ENCODE measurements at regions not wholly inside any gene's neighbourhood (a gene's known extent, or its start where the extent isn't known, plus 50 kb on each side); places are given as distances from the start of the nearest gene placed in this dataset.

DNA sequence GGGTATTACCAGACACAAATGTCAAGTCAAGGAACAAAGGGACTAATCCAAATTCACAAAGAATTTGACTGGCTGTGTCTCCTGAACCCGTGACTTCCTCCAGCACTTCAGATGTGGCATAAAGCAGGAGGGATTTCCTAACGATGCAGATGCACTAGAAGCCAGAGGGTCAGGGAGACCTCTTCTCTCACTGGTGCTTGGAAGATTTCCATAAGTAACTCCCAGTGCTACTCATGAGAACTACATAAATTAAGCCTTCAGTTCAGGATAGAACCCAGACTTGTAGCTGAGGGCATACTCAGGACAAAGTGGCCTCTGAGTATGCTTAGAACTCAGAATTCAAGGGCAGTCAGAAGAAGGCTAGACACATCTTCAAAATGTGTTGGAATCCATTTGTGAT lies 83.6 kb upstream of the NRIP1 start:
- H3K36me3 ChIP-seq: no peaks in the 10 kb centered on the region
- TF ChIP-seq, protein P1, sequence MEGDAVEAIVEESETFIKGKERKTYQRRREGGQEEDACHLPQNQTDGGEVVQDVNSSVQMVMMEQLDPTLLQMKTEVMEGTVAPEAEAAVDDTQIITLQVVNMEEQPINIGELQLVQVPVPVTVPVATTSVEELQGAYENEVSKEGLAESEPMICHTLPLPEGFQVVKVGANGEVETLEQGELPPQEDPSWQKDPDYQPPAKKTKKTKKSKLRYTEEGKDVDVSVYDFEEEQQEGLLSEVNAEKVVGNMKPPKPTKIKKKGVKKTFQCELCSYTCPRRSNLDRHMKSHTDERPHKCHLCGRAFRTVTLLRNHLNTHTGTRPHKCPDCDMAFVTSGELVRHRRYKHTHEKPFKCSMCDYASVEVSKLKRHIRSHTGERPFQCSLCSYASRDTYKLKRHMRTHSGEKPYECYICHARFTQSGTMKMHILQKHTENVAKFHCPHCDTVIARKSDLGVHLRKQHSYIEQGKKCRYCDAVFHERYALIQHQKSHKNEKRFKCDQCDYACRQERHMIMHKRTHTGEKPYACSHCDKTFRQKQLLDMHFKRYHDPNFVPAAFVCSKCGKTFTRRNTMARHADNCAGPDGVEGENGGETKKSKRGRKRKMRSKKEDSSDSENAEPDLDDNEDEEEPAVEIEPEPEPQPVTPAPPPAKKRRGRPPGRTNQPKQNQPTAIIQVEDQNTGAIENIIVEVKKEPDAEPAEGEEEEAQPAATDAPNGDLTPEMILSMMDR (IDR thresholded peaks at IDR 0.05): no peak
- TF ChIP-seq EZH2phosphoT487 (IDR thresholded peaks at IDR 0.05): no peak
- no peak for TF ChIP-seq EZH2 (IDR thresholded peaks at IDR 0.05)
- Mint-ChIP-seq H3K27ac (no peak overlapping the region), H3K27me3 (ENCODE audit: insufficient read depth, low read depth) (no peaks in the 10 kb centered on the region), H3K36me3 (no peaks in the 10 kb centered on the region), H3K9me3 (no peaks in the 10 kb centered on the region), H3K4me1 (peaks cover 4% of the 10 kb centered on the region), H3K4me3 (no peak overlapping the region)
- no peak overlapping the region for H2AFZ ChIP-seq (replicated peaks)
- no peaks in the 10 kb centered on the region for H3K9me3 ChIP-seq (ENCODE audit: low read depth)
- no peaks in the 10 kb centered on the region for H3K79me2 ChIP-seq (ENCODE audit: low read depth)
- no peak overlapping the region for H3K9ac ChIP-seq
- no peak for DNase-seq (ENCODE audit: low spot score)
- H3K4me3 ChIP-seq: no peak overlapping the region
- no peaks in the 10 kb centered on the region for H4K20me1 ChIP-seq (ENCODE audit: low read depth)
- H3F3A ChIP-seq (ENCODE audit: low read depth): no peaks in the 10 kb centered on the region
- H3K27ac ChIP-seq: no peak overlapping the region
- H3K4me2 ChIP-seq: no peak overlapping the region
- H3K27me3 ChIP-seq: no peaks in the 10 kb centered on the region
- no peaks in the 10 kb centered on the region for H3K4me1 ChIP-seq

DNA sequence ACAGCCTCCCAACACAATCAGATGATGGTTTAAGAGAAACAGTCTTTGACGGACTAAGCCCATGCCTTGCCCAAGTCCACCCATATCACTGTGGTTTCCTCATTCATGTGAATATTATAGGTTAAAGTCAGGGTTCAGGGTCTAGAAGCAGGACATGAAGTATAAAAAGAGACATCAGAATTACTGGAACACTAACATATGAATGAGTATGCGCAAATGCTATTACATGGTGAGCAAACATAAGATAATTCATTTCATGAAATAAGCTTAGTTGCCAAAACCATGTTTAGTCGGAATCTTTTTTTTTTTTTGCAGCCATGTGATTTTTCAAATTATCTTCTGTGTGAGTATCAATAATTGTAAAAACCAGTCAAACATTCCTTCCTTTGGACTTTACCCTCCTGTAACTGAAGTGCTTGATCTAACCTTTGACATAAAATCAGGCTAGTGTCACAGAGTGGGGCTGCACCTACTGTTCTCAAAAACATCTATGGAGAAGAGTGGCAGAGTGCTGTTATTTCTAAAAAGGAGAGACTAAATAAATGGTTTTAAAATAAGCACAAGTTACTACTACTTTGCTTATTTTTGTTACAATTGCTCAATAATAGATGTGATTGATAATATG lies 84.9 kb upstream of the NRIP1 start:
- no peak overlapping the region for H3K4me2 ChIP-seq
- H2AFZ ChIP-seq (replicated peaks): no peak overlapping the region
- H4K20me1 ChIP-seq (ENCODE audit: low read depth): no peaks in the 10 kb centered on the region
- DNase-seq (ENCODE audit: low spot score): no peak
- H3K79me2 ChIP-seq (ENCODE audit: low read depth): no peaks in the 10 kb centered on the region
- H3K9ac ChIP-seq: no peak overlapping the region
- Mint-ChIP-seq H3K36me3 (peaks cover 2% of the 10 kb centered on the region), H3K4me3 (no peak overlapping the region), H3K27ac (no peak overlapping the region), H3K9me3 (peaks cover 3% of the 10 kb centered on the region), H3K27me3 (ENCODE audit: insufficient read depth, low read depth) (no peaks in the 10 kb centered on the region), H3K4me1 (no peaks in the 10 kb centered on the region)
- H3K4me3 ChIP-seq: no peak overlapping the region
- H3K4me1 ChIP-seq: no peaks in the 10 kb centered on the region
- H3K27ac ChIP-seq: no peak overlapping the region
- H3K9me3 ChIP-seq (ENCODE audit: low read depth): no peaks in the 10 kb centered on the region
- no peaks in the 10 kb centered on the region for H3K36me3 ChIP-seq
- H3F3A ChIP-seq (ENCODE audit: low read depth): no peaks in the 10 kb centered on the region
- no peaks in the 10 kb centered on the region for H3K27me3 ChIP-seq
- no peak for TF ChIP-seq EZH2phosphoT487 (IDR thresholded peaks at IDR 0.05)
- TF ChIP-seq EZH2 (IDR thresholded peaks at IDR 0.05): no peak
- TF ChIP-seq, protein P1 (IDR thresholded peaks at IDR 0.05): no peak

DNA sequence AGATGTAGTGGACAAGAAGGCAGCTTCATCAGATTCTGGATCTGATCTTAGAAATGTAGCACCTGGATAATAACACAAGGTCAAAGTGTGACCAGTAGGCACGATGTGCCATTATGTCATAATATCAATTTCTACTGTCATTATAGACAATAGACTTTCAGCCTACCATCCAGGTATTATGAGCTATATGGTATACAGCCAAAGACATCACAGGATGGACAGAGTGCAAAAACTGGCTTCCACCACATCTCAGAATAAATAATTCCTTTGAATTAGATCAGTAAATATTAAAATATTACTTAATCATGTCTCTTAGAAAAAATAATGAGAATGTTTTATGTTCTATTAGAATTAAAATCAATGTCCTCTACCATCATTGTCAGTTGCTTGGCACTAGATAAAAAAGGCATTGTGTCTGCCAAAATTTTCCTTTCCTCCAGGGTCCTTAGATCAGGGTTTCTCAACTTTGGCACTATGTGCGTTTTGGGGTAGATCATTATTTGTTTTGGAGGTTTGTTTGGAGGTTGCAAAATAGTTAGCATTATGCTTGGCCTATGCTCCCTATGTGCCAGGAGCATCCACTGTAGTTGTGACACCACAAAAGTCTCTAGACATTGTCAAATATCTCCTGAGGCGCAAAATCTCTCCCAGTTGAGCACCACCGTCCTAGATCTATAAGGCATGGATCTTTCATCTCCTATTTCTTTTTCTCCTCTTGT lies 86.7 kb upstream of the NRIP1 start:
- H3K9me3 Mint-ChIP-seq: peaks cover 11% of the 10 kb centered on the region
- Histone ChIP-seq H2AFZ (replicated peaks) (no peak overlapping the region), H3K79me2 (ENCODE audit: low read depth) (no peaks in the 10 kb centered on the region), H3K27ac (no peak overlapping the region), H3K4me1 (no peaks in the 10 kb centered on the region), H3K4me2 (no peak overlapping the region), H3K27me3 (no peaks in the 10 kb centered on the region), H3K36me3 (no peaks in the 10 kb centered on the region), H4K20me1 (ENCODE audit: low read depth) (no peaks in the 10 kb centered on the region), H3F3A (ENCODE audit: low read depth) (no peaks in the 10 kb centered on the region), H3K9me3 (ENCODE audit: low read depth) (no peaks in the 10 kb centered on the region), H3K9ac (no peak overlapping the region), H3K4me3 (no peak overlapping the region)
- no peaks in the 10 kb centered on the region for H3K27me3 Mint-ChIP-seq (ENCODE audit: insufficient read depth, low read depth)
- H3K4me1 Mint-ChIP-seq: no peaks in the 10 kb centered on the region
- H3K27ac Mint-ChIP-seq: no peak overlapping the region
- no peak for DNase-seq (ENCODE audit: low spot score)
- TF ChIP-seq EZH2phosphoT487 (IDR thresholded peaks at IDR 0.05): no peak
- H3K36me3 Mint-ChIP-seq: peaks cover 3% of the 10 kb centered on the region
- no peak overlapping the region for H3K4me3 Mint-ChIP-seq

DNA sequence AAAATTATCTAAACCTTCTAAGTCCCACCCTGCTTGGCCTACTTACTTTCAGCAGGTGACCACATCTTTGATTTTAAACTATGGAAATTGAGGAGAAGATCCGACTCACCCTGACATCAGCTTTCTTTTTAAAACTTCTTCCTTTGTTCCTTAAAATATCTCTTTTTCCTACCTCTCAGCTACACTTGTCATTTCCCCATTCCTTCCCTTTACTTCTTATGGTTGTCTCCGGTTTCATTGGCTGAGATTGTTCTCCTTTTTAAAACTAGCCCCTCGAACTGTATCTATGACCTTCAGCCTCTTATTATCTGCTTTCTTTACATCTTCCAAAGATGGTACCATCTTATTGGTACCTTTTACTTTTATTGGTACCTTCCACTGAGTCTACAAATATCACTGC lies 87.8 kb upstream of the NRIP1 start:
- Histone ChIP-seq H3K4me1 (no peaks in the 10 kb centered on the region), H4K20me1 (ENCODE audit: low read depth) (no peaks in the 10 kb centered on the region)
- no peak overlapping the region for H3K4me3 Mint-ChIP-seq

More for the DNA sequence above, 87.8 kb upstream of the NRIP1 start:
- no peaks in the 10 kb centered on the region for H3F3A ChIP-seq (ENCODE audit: low read depth)
- no peak overlapping the region for H3K4me3 ChIP-seq
- no peak overlapping the region for H2AFZ ChIP-seq (replicated peaks)
- DNase-seq (ENCODE audit: low spot score): no peak
- no peaks in the 10 kb centered on the region for H3K79me2 ChIP-seq (ENCODE audit: low read depth)
- Mint-ChIP-seq H3K27me3 (ENCODE audit: insufficient read depth, low read depth) (no peaks in the 10 kb centered on the region), H3K9me3 (peaks cover 20% of the 10 kb centered on the region), H3K4me1 (no peaks in the 10 kb centered on the region), H3K36me3 (peaks cover 3% of the 10 kb centered on the region), H3K27ac (no peak overlapping the region)
- H3K9ac ChIP-seq: no peak overlapping the region
- no peaks in the 10 kb centered on the region for H3K27me3 ChIP-seq
- no peaks in the 10 kb centered on the region for H3K36me3 ChIP-seq
- H3K27ac ChIP-seq: no peak overlapping the region
- no peak overlapping the region for H3K4me2 ChIP-seq
- H3K9me3 ChIP-seq (ENCODE audit: low read depth): no peaks in the 10 kb centered on the region
- TF ChIP-seq EZH2 (IDR thresholded peaks at IDR 0.05) (no peak), EZH2phosphoT487 (IDR thresholded peaks at IDR 0.05) (no peak)
- TF ChIP-seq, protein P1 (IDR thresholded peaks at IDR 0.05): no peak

All from neural progenitor cell (in vitro differentiated cells).